Activated CD4-positive, alpha-beta T cell treated with anti-CD3 and anti-CD28 coated beads, Interleukin-2, amount 50 U/mL, for 4 hours (primary cell): ENCODE measurements at regions not wholly inside any gene's neighbourhood (a gene's known extent, or its start where the extent isn't known, plus 50 kb on each side); places are given as distances from the start of the nearest gene placed in this dataset.
"Not testable (repeated sequence)": the region's sequence is repeated elsewhere in the genome, so short reads cannot be mapped to it uniquely, and the experiment has no call there.

ENCODE experiments used
- DNase-seq, 2 experiments: peaks; one replicate each; pipeline ENCODE4 v3.0.0-alpha.2; 2020

DNA sequence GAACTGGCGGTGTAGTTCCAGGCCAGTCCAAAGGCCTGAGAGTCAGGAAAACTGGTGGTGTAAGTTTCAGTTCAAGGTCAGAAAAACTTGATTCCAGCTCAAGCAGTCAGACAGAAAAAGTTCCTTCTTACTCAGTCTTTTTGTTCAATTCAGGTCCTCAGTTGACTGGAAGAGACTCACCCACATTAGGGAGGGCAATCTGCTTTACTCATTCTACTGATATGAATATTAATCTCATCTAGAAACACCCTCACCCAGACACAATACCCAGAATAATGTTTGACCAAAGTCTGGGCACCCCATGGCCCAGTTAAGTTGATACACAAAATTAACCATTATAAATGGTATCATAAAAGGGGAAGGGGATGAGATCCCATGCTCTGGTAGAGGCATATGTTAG is 50.1 kb upstream of the LTA4H start:
- DNase-seq, result no peak

DNA sequence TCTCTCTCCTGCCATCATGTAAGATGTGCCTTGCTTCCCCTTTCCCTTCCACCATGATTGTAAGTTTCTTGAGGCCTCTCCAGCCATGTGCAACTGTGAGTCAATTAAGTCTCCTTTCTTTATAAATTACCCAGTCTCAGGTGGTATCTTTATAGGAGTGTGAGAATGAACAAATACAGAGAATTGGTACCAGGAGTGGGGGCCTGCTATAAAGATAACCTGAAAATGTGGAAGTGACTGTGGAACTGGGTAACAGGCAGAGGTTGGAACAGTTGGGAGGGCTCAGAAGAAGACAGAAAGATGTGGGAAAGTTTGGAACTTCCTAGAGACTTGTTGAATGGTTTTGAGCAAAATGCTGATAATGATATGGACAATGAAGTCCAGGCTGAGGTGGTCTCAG is 50.8 kb upstream of the LTA4H start:
- not testable (repeated sequence) for DNase-seq

DNA sequence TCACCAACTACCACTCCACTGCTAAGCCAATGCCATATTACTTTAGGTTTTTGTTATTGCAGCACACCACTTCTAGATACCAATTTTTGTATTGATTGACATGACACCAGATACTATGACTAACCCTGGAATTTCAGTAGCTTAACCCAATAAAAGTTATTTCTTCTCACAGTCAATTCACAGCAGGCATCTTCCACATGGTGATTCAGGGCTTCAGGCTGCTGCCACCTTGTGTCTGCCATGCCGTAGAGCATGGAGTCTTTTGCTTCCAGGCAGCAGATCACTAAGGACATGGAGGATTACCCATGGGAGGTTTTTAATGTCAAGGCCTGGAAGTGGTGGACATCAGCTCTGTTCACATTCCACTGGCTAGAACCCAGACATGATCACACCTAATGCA is 56.4 kb upstream of the LTA4H start:
- DNase-seq, result no peak

DNA sequence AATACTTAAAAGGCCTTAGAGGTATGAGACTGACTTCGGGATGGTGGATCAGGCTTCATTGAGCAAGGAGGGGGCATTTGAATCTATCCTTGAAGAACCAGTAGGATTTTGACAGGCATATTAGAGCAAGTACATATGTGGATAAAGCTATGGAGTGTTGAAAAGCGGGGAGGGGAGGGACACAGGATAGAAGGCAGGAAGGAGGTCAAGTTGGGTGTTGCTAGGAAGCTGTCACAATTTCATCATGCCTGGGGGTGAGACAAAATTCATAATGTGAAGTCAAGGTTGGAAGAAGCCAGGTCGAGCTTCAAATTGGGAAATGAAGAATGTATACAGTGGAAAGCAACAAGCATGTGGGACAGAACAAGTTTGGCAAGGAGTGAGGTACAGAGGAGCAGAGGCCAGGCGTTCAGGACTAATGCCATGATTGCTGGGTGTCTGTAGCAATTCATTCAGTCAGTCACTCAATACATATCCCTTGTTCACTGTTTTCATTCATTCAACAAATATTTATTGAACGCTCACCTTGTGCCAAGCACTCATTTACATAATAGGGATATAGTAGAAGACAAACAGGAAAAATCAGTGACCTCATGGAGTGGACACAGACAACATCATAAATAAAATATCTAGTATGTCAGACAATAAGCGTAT is 58.3 kb upstream of the LTA4H start:
- DNase-seq, result no peak

DNA sequence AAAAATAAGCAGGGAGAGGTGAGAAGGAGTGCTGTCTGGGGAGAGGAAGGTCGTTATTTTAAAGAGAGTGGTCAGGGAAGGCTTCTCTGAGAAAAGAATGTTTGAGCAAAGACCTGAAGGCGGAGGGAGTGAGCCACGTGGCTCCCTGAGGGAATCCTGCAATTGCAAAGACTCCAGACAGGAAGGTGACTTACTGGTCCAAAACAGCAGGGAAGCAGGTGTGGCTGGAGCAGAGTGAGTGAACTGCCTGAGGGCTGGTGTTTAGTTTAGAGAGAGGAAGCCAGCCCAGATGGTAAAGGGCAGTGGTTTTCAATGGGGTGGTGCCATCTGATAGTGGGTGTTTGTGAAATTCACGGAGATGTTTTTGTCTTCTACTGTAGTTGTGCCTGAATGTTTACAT is 58.8 kb upstream of the LTA4H start:
- DNase-seq, result no peak

DNA sequence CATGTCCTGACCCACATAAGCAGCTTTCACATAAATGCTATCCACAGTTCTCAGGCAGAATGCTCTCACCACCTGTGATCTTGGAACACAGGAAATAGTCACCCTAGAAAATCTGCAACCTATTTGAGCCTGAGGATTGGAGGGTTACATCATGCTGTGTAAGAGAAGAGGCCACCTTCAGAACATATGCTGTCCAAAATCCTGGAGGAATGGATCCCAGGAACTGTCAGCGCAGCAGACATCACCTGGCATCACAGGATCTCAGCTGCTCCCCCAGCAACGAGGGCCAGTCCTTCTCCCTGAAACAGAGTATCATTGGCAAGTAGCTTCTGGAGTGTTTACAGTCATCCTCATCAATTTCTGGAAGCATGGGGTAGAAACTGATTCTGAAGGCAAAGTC is 63.2 kb upstream of the LTA4H start:
- no peak for DNase-seq

DNA sequence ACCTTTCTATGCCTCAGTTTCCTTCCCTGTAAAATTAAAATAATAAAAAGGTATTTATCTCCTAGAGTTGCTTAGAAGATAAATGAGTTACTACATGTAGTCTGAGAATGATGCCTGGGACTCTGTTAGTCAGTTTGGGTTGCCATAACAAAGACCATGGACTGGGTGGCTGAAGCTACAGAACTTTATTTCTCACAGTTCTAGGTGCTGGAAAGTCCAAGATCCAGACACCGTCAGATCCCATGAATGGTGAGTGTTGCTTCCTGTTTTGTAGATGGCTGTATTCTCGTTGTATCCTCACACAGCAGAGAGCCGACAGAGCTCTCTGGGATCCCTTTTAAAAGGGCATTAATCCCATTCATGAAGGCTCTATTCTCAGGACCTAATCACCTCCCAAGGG is 64.0 kb upstream of the LTA4H start:
- DNase-seq, result no peak

DNA sequence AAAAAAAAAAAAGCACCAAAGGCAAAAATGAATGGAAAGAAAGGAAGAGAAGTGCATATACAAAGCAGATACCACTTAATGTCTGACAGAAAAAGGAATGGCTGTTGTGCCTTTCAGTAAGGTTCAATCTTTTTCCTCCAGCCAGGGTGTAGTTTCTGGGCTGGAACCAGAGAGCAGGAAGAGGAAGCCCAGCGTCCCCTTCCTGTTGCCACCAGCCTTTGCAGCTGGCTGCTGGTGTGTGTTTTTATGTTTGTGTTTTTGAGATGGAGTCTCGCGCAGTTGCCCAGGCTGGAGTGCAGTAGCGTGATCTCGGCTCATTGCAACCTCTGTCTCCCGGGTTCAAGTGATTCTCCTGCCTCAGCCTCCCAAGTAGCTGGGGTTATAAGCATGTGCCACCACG is 64.6 kb upstream of the LTA4H start:
- DNase-seq, result no peak

DNA sequence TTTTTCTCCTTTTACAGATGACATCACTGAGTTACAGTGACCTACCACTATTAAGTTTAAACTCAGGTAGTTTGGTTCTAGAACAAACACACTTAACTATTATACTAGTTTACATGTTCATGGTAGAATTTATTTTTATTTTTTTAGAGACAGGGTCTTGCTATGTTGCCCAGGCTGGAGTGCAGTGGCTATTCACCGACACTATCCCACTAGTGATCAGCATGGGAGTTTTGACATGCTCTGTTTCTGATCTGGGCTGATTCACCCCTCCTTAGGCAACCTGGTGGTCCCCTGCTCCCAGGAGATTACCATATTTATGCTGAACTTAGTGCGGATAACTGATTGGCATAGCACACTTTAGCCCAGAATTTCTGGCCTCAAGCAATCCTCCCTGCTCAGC is 66.4 kb upstream of the LTA4H start:
- DNase-seq, result no peak

DNA sequence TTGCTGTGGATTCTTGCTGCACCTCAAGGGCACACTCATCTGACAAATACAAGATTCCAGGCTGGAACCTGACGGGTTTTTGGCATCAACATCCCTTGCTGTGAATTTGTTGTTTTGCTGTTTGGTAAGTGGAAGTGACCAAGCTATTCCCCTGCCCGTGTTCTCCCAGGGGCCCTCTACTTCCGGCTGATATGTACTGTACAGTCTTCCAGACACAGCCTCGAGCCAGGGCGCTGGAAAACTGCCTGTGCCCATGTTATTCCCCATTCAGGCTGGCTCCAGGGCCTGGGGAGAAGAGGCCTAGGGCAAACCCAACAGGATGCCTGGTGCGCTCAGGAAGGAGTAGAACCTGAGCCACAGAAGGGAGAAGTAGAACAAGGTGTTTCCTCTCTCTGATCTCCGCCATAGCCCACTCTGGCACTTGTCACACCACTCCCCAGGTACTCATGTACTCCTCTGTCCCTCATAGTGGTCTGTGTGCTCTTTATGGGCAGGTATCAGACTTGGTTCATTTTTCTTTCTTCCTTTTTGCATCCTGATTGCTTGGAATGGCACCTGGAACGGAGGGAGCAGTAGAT is 67.8 kb upstream of the LTA4H start:
- DNase-seq, result no peak

DNA sequence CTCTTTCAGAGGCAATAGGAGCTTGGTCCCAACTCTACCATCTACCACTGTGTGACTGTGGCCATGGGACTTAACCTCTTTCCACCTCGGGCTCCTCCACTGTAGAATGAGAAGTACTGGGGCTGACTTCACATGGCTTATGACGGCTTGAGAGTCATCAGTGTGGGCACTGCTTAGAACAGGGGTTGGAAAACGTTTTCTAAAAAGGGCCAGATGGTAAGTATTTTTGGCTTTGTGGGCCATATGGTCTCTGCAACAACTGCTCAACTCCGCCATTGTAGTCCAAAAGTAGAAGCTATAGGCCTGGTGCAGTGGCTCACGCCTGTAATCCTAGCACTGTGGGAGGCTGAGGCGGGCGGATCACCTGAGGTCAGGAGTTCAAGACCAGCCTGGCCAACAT is 69.2 kb upstream of the LTA4H start:
- DNase-seq, result no peak

DNA sequence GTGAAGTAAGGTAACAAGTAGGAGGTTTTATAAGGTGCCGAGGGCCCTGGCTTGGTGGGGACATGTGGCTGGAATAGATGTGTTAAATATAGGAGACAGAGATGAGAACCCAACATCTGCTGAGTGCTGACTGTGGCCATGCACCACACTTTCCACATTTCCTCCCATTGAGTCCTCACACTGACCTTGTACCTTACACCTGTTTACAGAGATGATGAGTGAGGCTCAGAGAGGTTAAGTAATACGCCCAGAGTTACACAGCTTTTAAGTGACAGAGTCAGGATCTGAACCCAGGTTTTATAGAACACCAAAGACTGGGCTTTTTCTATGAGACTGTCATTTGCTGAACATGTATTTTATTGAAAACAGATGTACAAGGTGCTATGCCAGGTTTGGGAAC is 70.8 kb upstream of the LTA4H start:
- DNase-seq, result no peak

DNA sequence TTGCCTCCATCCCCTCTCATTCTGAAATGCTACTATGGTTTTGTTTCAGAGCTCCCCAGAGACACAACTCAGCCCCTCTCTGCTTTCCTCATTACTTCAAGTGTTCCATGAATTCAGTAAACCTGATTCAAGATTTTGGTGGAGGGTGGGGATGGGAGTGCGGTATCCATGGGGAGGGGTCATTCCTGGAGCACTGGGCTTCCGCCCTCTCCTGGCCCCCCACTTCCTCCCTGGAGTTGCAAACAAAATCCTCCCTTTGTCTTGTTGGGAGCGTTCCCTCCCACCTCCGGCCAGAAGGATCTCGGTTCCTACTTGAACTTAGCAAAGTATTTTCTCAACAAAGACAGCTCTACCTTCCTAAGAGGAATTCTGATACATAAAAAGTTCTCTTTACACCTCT is 71.8 kb upstream of the LTA4H start:
- DNase-seq, result no peak

DNA sequence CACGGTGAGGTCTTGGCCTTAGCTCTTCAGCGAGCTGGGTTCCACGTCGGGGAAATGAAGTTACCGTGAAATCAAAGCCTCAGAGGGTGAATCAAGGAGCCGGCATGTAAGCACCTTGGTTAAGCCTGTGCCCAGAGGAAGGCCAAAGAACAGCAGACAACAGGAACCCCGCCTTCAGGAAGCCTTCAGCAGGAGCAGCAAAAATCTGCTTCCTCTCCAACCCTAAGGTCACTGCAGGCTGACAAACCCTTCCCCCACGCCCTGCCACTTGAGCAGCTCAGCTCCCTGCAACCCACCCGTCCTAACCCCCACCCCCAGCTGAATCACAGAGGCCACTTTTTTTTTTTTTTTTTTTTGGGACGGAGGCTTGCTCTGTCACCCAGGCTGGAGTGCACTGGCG is 72.9 kb upstream of the LTA4H start:
- DNase-seq, result peak; percentile 6 to 16

DNA sequence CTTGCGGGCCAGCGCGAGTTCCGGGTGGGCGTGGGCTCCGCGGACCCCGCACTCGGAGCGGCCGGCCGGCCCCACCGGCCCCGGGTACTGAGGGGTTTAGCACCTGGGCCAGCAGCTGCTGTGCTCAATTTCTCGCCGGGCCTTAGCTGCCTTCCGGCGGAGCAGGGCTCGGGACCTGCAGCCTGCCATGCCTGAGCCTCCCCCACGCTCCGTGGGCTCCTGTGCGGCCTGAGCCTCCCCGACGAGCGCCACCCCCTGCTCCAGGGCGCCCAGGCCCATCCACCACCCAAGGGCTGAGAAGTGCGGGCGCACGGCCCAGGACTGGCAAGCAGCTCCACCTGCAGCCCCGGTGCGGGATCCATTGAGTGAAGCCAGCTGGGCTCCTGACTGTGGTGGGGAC is 73.6 kb upstream of the LTA4H start:
- DNase-seq, result not testable (repeated sequence)

DNA sequence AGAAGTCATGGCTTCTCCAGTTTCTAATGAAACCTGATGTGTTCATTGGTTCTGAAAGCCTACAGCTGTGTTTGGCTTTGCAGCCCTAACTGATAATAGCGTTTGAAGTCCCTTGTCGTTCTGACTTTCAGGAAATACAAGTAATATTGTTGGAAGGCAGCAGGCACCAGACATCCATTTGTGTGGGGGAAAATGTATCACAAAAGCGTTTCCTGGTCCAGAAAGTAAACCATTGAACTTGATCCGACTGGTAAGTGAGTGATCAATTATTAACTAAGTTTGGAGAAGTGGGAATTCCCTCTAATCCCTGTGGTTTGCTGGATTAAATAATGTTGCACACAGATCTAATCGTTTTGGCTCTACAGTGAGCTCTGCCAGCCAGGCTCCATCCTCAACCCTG is 77.3 kb upstream of the LTA4H start:
- no peak for DNase-seq

DNA sequence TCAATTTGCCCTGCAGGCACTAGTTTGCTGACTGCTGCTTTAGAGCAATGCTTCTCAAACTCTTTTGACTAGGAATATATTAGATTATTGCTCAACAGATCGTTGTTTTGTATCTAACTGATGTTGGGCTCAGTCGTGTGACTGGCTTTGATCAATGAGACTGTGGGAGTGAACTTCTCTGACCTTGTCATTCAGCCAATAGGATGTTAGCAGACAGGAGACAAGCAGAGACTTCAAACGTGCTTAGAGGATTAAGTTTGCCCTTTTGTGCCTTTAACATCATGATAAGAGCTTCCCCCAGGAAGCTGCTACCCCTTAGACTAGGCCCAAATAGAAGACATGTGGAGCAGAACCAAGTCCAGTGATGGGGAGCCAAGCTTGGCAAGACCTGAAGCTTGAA is 76.7 kb upstream of the ELK3 start:
- no peak for DNase-seq

DNA sequence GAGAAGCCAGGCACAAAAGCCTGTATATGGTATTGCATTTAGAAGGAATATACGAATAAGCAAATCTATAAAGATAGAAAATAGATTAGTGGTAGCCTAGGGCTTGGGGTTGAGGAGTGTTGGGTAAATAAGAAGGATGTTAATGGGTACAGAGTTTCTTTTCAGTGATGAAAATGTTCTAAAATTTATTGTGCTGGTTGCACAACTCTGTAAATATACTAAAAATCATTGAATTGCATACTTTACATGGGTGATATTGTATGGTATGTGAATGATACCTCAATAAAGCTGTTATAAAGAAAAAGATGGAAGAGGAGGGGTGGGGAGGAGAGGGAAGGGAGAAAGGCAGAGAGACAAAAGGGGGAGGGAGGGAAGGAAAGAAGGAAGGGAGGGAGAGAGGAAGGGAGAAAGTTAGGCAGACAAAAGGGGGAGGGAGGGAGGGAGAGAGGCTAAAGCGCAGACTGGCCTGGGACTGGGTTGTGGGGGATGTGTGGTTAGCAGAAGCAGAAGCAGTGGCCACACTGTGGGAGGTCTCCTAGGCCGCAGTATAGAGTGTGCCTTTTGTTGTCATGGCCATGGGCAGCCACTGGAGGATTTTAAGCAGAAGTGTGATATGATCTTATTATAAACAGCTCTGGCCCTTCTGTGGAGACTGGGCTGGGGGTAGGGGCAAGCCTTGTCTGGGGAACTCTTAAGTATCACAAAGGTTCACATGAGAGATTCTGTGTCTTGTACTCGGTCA is 73.6 kb upstream of the ELK3 start:
- no peak for DNase-seq

DNA sequence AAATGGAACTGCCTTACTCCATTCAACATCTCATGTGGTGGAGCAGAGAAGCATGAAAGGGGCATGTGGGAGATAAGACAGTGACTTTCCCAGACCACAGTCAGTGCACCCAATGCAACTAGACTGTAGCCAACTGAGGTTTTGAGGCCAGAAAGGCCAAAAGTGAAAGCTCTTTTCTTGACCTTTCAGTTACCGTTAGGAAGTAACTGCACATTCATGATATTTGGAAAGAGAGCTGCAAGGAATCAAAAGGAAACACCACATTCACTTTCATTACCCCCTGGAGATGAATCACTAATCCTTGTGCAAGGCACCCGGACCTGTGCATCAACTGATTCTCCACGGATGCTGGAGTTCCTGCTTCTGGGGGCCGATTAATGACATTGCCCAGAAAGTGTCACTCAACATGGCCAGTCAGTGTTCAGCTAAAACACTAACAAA is 72.9 kb upstream of the ELK3 start:
- DNase-seq, result no peak

DNA sequence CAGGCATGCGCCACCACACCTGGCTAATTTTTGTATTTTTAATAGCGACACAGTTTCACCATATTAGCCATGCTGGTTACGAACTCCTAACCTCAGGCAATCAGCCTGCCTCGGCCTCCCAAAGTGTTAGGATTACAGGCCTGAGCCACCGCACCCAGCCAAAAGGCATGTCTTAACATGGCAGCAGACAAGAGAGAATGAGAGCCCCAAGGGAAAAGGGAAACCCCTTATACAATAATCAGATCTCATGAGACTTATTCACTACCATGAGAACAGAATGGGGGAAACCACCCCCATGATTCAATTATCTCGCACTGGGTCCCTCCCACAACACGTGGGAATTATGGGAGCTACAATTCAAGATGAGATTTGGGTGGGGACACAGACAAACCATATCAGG is 65.9 kb upstream of the ELK3 start:
- not testable (repeated sequence) for DNase-seq

DNA sequence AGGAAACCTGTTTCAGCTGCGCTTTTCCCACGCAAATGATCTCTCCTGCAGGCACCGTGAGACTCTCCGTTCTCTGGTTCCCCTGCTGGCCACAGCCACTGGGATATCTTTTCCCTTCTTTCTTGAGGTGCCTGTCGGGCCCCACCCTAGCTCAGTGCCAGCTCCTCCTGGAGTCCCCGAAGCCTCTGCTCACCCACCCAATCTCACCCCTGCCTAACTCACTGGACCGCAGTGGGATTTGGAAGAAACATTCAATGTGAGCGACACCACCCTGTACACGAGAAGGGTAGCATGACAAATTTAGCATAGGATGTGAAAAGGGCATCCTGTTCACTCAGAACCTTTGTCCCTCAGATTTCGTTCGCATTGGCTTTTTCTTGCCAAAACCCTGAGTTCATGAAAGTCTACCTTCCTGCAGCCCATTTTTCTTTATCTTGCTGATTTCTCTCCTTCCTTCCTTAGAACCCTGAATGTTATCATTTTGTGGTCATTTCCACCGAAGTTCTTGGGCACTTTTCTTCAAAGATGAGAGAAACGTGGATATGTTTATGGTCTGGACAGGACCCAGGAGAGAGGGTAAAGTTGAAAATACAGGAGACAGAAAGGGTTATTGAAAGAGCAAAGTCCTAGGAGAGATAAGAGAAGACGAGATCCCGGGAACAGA is 63.6 kb upstream of the ELK3 start:
- DNase-seq, result no peak

DNA sequence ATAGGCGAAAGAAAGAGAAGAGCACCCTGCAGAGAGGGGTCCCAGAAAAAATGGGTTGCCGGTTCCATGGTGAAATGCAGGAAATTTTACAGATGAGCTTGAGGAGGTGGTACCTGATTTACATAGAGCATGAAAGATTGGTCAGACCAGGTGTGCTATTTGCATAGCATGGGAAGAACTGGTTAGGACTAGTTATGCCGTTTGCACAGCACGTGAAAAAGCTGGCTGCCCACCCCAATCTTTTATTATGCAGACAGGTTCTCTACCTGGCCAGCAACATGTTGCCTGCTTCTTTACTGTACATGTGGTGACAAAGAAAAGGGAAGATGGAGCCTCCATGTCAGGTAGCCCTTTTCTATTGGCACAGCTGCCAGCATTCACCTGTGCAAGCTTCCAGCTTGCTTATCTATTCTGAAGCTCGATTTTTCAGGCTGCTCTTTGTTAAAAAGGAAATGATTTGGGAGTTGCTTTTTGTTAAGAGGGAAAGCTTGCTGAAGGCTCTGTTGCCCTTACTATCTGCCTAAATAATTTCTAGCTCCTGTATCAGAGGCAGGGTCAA is 62.9 kb upstream of the ELK3 start:
- no peak for DNase-seq

DNA sequence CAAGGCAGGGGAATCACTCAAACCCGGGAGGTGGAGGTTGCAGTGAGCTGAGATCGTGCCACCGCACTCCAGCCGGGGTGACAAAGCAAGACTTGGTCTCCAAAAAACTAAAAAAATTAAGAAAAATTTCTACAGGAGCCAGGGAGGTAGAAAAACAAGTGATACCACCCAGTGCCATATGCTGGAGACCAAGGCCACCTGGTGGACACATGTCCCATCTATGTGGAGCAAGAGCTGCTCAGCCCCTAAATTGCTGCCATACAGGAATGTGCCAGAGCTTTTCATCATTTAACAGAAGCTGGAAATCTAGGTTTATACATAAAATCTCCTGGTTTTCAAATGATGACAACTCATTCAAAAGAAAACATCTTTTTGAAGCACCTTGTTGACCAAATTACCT is 61.4 kb upstream of the ELK3 start:
- DNase-seq, result no peak

DNA sequence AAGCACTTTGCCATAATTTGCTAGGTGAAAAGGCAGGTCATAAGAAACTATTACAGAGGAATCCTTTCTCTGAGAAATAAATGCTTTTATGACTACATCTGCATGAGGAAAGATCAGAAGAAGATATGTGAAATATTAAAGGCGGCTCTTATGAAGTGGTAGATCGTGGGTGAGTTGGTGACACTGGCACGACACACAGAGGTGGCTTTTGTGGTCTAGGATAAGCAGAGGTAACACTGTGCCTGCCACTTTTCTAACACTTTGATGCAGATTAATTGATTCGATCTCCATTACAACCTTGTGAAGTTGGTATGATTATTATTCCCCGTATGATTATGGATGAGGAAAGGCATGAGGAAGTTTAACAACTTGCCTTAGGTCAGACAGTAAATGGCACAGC is 60.0 kb upstream of the ELK3 start:
- DNase-seq, result peak in 1 of 2 experiments; percentile 7
